OCI-LY1 (cell line): ENCODE measurements at regions not wholly inside any gene's neighbourhood (a gene's known extent, or its start where the extent isn't known, plus 50 kb on each side); places are given as distances from the start of the nearest gene placed in this dataset.

Source experiments
- H2AFZ ChIP-seq: fragments of 200-600 bp; sonication (generic), shearing (Covaris generic); 2 replicates; pipeline ENCODE4 v1.6.0; 2014; ENCODE audit warnings: antibody characterized with exemption, mild to moderate bottlenecking, low read length
- H3F3A ChIP-seq: fragments of 200-600 bp; sonication (generic), shearing (Covaris generic); 2 replicates; pipeline ENCODE4 v1.6.0; 2014; ENCODE audit warnings: mild to moderate bottlenecking, antibody characterized with exemption, low read length, moderate library complexity; ENCODE audit not compliant: insufficient read depth
- H3K27ac ChIP-seq: fragments of 200-600 bp; sonication (generic); 2 replicates; pipeline ENCODE4 v1.5.1; 2014; ENCODE audit warnings: low read length, mixed run types, mild to moderate bottlenecking, low read depth; ENCODE audit not compliant: poor library complexity, severe bottlenecking
- H3K27me3 ChIP-seq: fragments of 200-600 bp; sonication (generic); 2 replicates; pipeline ENCODE4 v1.6.0; 2014; ENCODE audit warnings: antibody characterized with exemption, mild to moderate bottlenecking, low read length, moderate library complexity; ENCODE audit not compliant: insufficient read depth
- H3K36me3 ChIP-seq: fragments of 200-600 bp; sonication (generic); 2 replicates; pipeline ENCODE4 v1.6.1; 2014; ENCODE audit warnings: mild to moderate bottlenecking, antibody characterized with exemption, low read length, moderate library complexity, mixed read lengths; ENCODE audit not compliant: insufficient read depth
- H3K4me1 ChIP-seq: fragments of 200-600 bp; sonication (generic); 2 replicates; pipeline ENCODE4 v1.5.1; 2014; ENCODE audit warnings: mild to moderate bottlenecking, low read length, moderate library complexity; ENCODE audit not compliant: insufficient read depth, severe bottlenecking
- H3K4me2 ChIP-seq: fragments of 200-600 bp; sonication (generic), shearing (Covaris generic); 2 replicates; pipeline ENCODE4 v1.6.1; 2014; ENCODE audit warnings: low read length
- H3K4me3 ChIP-seq: fragments of 200-600 bp; sonication (generic); 2 replicates; pipeline ENCODE4 v1.5.1; 2014; ENCODE audit warnings: low read length, low read depth, mild to moderate bottlenecking, mixed read lengths; ENCODE audit not compliant: poor library complexity, severe bottlenecking
- H3K79me2 ChIP-seq: fragments of 200-600 bp; shearing (Covaris generic); 2 replicates; pipeline ENCODE4 v1.6.1; 2016; ENCODE audit warnings: mixed run types, low read length, mixed read lengths; ENCODE audit not compliant: insufficient read depth
- H3K9ac ChIP-seq: fragments of 200-600 bp; sonication (generic), shearing (Covaris generic); 2 replicates; pipeline ENCODE4 v1.6.1; 2014; ENCODE audit warnings: mild to moderate bottlenecking, low read length, mixed read lengths
- H3K9me2 ChIP-seq: fragments of 200-600 bp; sonication (generic), shearing (Covaris generic); 2 replicates; pipeline ENCODE4 v1.6.1; 2014; ENCODE audit warnings: low read depth, mild to moderate bottlenecking, low read length, mixed read lengths
- H3K9me3 ChIP-seq: fragments of 200-600 bp; shearing (Covaris generic); 2 replicates; pipeline ENCODE4 v1.6.1; 2014; ENCODE audit warnings: low read length, mixed read lengths
- H4K20me1 ChIP-seq: fragments of 200-600 bp; sonication (generic), shearing (Covaris generic); 2 replicates; pipeline ENCODE4 v1.6.0; 2016; ENCODE audit warnings: mild to moderate bottlenecking, low read length; ENCODE audit not compliant: insufficient read depth
- EZH2 ChIP-seq: fragments of 200-600 bp; sonication (generic), shearing (Covaris generic); IDR thresholded peaks from 2 replicates; pipeline ENCODE4 v1.8.0; 2017; ENCODE audit warnings: borderline replicate concordance, mixed run types, mild to moderate bottlenecking, antibody characterized with exemption, low read length, moderate library complexity, mixed read lengths
- TF ChIP-seq, protein P1 (sequence below): fragments of 200-600 bp; sonication (generic), shearing (Covaris generic); IDR thresholded peaks from 2 replicates; pipeline ENCODE4 v1.5.1; 2017; ENCODE audit warnings: mild to moderate bottlenecking, antibody characterized with exemption, low read length, moderate library complexity, mixed read lengths

DNA sequence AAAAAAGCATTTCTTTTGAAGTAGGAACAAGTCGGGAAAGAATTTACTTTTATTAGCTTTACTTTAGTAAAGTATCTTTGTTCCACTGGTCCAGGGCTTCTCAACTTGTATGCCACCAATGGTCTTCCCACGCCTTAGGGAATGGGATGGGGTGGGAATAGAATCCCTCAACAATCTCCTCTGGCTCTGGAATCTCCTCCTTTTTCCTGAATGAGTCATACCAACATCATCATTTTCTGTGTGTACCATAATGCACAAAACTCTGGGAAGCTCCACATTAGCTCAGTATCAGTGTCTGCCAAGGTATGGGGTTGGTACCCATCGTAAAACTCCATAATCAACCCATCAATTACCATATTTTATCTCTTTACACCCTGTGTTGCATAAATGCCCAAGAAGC is 159.4 kb upstream of the BMPER start:
- H3K4me3 ChIP-seq, result no peak overlapping the region
- no peaks in the 10 kb centered on the region for H3K9me3 ChIP-seq
- H3K4me2 ChIP-seq, result no peak overlapping the region
- no peak overlapping the region for H2AFZ ChIP-seq
- H4K20me1 ChIP-seq, result no peaks in the 10 kb centered on the region
- H3F3A ChIP-seq, result no peaks in the 10 kb centered on the region
- TF ChIP-seq, protein P1, sequence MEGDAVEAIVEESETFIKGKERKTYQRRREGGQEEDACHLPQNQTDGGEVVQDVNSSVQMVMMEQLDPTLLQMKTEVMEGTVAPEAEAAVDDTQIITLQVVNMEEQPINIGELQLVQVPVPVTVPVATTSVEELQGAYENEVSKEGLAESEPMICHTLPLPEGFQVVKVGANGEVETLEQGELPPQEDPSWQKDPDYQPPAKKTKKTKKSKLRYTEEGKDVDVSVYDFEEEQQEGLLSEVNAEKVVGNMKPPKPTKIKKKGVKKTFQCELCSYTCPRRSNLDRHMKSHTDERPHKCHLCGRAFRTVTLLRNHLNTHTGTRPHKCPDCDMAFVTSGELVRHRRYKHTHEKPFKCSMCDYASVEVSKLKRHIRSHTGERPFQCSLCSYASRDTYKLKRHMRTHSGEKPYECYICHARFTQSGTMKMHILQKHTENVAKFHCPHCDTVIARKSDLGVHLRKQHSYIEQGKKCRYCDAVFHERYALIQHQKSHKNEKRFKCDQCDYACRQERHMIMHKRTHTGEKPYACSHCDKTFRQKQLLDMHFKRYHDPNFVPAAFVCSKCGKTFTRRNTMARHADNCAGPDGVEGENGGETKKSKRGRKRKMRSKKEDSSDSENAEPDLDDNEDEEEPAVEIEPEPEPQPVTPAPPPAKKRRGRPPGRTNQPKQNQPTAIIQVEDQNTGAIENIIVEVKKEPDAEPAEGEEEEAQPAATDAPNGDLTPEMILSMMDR, result no peak
- TF ChIP-seq EZH2, result no peak
- no peaks in the 10 kb centered on the region for H3K79me2 ChIP-seq
- H3K27me3 ChIP-seq, result no peaks in the 10 kb centered on the region; the same call in 1 of the 2 replicates
- no peaks in the 10 kb centered on the region for H3K36me3 ChIP-seq
- no peak overlapping the region for H3K9ac ChIP-seq
- H3K27ac ChIP-seq, result no peak overlapping the region
- H3K4me1 ChIP-seq, result no peaks in the 10 kb centered on the region
- H3K9me2 ChIP-seq, result no peaks in the 10 kb centered on the region

DNA sequence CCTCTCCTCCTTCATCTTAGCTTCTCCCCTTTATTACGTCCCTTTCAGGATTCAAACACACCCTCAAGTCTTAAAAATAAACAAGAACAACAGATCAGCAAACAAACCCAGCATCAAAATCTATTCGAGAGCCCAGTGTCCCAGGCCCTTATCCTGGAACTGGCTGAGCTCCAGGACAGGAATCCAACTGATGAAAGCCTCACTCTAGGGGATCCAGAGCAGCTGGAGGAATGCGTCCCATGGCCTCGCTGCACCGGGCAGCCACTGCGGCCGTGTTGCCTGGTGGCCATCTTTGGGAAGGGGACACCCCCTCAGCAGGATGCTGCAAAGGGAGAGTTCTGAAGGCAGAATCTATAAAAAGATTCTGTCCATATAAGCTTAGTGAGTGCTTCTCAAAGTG is 156.5 kb upstream of the BMPER start:
- Histone ChIP-seq H3K36me3 (no peaks in the 10 kb centered on the region), H3K9me3 (no peaks in the 10 kb centered on the region), H3K79me2 (no peaks in the 10 kb centered on the region), H3K9ac (no peak overlapping the region), H4K20me1 (no peaks in the 10 kb centered on the region), H3K4me3 (no peak overlapping the region), H3K27me3 (no peaks in the 10 kb centered on the region; the same call in 1 of the 2 replicates), H3F3A (no peaks in the 10 kb centered on the region), H2AFZ (no peak overlapping the region), H3K4me1 (no peaks in the 10 kb centered on the region), H3K9me2 (no peaks in the 10 kb centered on the region), H3K27ac (no peak overlapping the region), H3K4me2 (no peak overlapping the region)
- TF ChIP-seq EZH2, result no peak
- TF ChIP-seq, protein P1, result no peak

DNA sequence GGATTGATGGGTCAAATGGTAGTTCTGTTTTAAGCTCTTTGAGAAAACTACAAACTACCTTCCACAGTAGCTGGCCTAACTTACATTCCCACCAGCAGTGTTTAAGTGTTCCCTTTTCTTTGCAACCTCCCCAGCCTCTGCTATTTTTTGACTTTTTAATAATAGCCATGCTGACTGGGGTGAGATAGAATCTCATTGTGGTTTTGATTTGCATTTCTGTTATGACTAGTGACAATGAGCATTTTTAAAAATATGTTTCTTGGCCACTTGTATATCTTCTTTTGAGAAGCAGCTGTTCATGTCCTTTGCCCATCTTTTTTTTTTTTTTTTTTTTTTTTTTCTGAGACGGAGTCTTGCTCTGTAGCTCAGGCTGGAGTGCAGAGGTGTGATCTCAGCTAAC is 155.2 kb upstream of the BMPER start:
- no peaks in the 10 kb centered on the region for H3K79me2 ChIP-seq
- no peak overlapping the region for H3K4me3 ChIP-seq
- no peaks in the 10 kb centered on the region for H3K4me1 ChIP-seq
- no peak overlapping the region for H2AFZ ChIP-seq
- H3K36me3 ChIP-seq, result no peaks in the 10 kb centered on the region
- H3K27me3 ChIP-seq, result no peaks in the 10 kb centered on the region; the same call in 1 of the 2 replicates
- TF ChIP-seq EZH2, result no peak
- TF ChIP-seq, protein P1, result no peak
- H3K9me3 ChIP-seq, result no peaks in the 10 kb centered on the region
- no peak overlapping the region for H3K4me2 ChIP-seq
- H3K9me2 ChIP-seq, result no peaks in the 10 kb centered on the region
- H4K20me1 ChIP-seq, result no peaks in the 10 kb centered on the region
- H3F3A ChIP-seq, result no peaks in the 10 kb centered on the region
- H3K9ac ChIP-seq, result no peak overlapping the region
- H3K27ac ChIP-seq, result no peak overlapping the region
